ENCODE measurements at regions not wholly inside any gene's neighbourhood (a gene's known extent, or its start where the extent isn't known, plus 50 kb on each side); places are given as distances from the start of the nearest gene placed in this dataset.

- H3K36me3 ChIP-seq (ENCODE audit: control insufficient read depth, insufficient read depth, low read length): no peaks in the 10 kb centered on the region
- DNase-seq (ENCODE audit: low read depth in 4 of 6, low spot score in 6 of 6): no peak
- H3K9me3 ChIP-seq (ENCODE audit: control insufficient read depth, insufficient read depth, low read length): no peaks in the 10 kb centered on the region
- no peaks in the 10 kb centered on the region for H3K27me3 ChIP-seq (ENCODE audit: control insufficient read depth, insufficient read depth, low read length)
- H3K4me1 ChIP-seq (ENCODE audit: control insufficient read depth, insufficient read depth, low read length): peaks cover 10% of the 10 kb centered on the region
- H3K4me3 ChIP-seq (ENCODE audit: low read depth, low read length): no peak overlapping the region
- no peak overlapping the region for H3K27ac ChIP-seq (ENCODE audit: low read depth, low read length)
- 95% methylated on average over 3 of the region's 4 CpGs for WGBS (ENCODE audit: insufficient coverage)
Observed at GRCh38 chr3:13715961-13716360, 163.9 kb downstream of the WNT7A start.

- DNase-seq (ENCODE audit: low read depth in 4 of 6, low spot score in 6 of 6): no peak
- 96% methylated on average over 4 of the region's 4 CpGs for WGBS (ENCODE audit: insufficient coverage)
- Histone ChIP-seq H3K4me1 (ENCODE audit: control insufficient read depth, insufficient read depth, low read length) (peaks cover 10% of the 10 kb centered on the region), H3K4me3 (ENCODE audit: low read depth, low read length) (no peak overlapping the region), H3K27ac (ENCODE audit: low read depth, low read length) (no peak overlapping the region), H3K27me3 (ENCODE audit: control insufficient read depth, insufficient read depth, low read length) (no peaks in the 10 kb centered on the region), H3K36me3 (ENCODE audit: control insufficient read depth, insufficient read depth, low read length) (no peaks in the 10 kb centered on the region), H3K9me3 (ENCODE audit: control insufficient read depth, insufficient read depth, low read length) (no peaks in the 10 kb centered on the region)
Observed at GRCh38 chr3:13715167-13715954, 164.5 kb downstream of the WNT7A start.

GRCh38 chr3:13714251-13714916 lies 165.5 kb downstream of the FBLN2 start:
- Histone ChIP-seq H3K36me3 (ENCODE audit: control insufficient read depth, insufficient read depth, low read length) (no peaks in the 10 kb centered on the region), H3K4me1 (ENCODE audit: control insufficient read depth, insufficient read depth, low read length) (peaks cover 10% of the 10 kb centered on the region), H3K27ac (ENCODE audit: low read depth, low read length) (no peak overlapping the region), H3K9me3 (ENCODE audit: control insufficient read depth, insufficient read depth, low read length) (no peaks in the 10 kb centered on the region), H3K27me3 (ENCODE audit: control insufficient read depth, insufficient read depth, low read length) (no peaks in the 10 kb centered on the region), H3K4me3 (ENCODE audit: low read depth, low read length) (no peak overlapping the region)
- WGBS (ENCODE audit: insufficient coverage): 96% methylated on average over 7 of the region's 7 CpGs
- no peak for DNase-seq (ENCODE audit: low read depth in 4 of 6, low spot score in 6 of 6)

GRCh38 chr3:13713396-13713795 lies 164.5 kb downstream of the FBLN2 start:
- no peak for DNase-seq (ENCODE audit: low read depth in 4 of 6, low spot score in 6 of 6)
- Histone ChIP-seq H3K4me1 (ENCODE audit: control insufficient read depth, insufficient read depth, low read length) (peaks cover 7% of the 10 kb centered on the region), H3K9me3 (ENCODE audit: control insufficient read depth, insufficient read depth, low read length) (no peaks in the 10 kb centered on the region), H3K27me3 (ENCODE audit: control insufficient read depth, insufficient read depth, low read length) (no peaks in the 10 kb centered on the region), H3K4me3 (ENCODE audit: low read depth, low read length) (no peak overlapping the region), H3K36me3 (ENCODE audit: control insufficient read depth, insufficient read depth, low read length) (no peaks in the 10 kb centered on the region), H3K27ac (ENCODE audit: low read depth, low read length) (no peak overlapping the region)
- 93% methylated on average over 4 of the region's 4 CpGs for WGBS (ENCODE audit: insufficient coverage)

- H3K27me3 ChIP-seq (ENCODE audit: control insufficient read depth, insufficient read depth, low read length): no peaks in the 10 kb centered on the region
- no peak for DNase-seq (ENCODE audit: low read depth in 4 of 6, low spot score in 6 of 6)
- no peak overlapping the region for H3K4me3 ChIP-seq (ENCODE audit: low read depth, low read length)
- H3K36me3 ChIP-seq (ENCODE audit: control insufficient read depth, insufficient read depth, low read length): no peaks in the 10 kb centered on the region
- WGBS (ENCODE audit: insufficient coverage): 69% methylated on average over 3 of the region's 3 CpGs
- no peak overlapping the region for H3K27ac ChIP-seq (ENCODE audit: low read depth, low read length)
- H3K4me1 ChIP-seq (ENCODE audit: control insufficient read depth, insufficient read depth, low read length): peaks cover under 1% of the 10 kb centered on the region
- H3K9me3 ChIP-seq (ENCODE audit: control insufficient read depth, insufficient read depth, low read length): no peaks in the 10 kb centered on the region
Observed at GRCh38 chr3:13712682-13713180, 163.8 kb downstream of the FBLN2 start.

- H3K27me3 ChIP-seq (ENCODE audit: control insufficient read depth, insufficient read depth, low read length): no peaks in the 10 kb centered on the region
- H3K36me3 ChIP-seq (ENCODE audit: control insufficient read depth, insufficient read depth, low read length): no peaks in the 10 kb centered on the region
- 78% methylated on average over 7 of the region's 9 CpGs for WGBS (ENCODE audit: insufficient coverage)
- no peaks in the 10 kb centered on the region for H3K4me1 ChIP-seq (ENCODE audit: control insufficient read depth, insufficient read depth, low read length)
- no peak overlapping the region for H3K27ac ChIP-seq (ENCODE audit: low read depth, low read length)
- H3K9me3 ChIP-seq (ENCODE audit: control insufficient read depth, insufficient read depth, low read length): peaks cover 2% of the 10 kb centered on the region
- no peak for DNase-seq (ENCODE audit: low read depth in 4 of 6, low spot score in 6 of 6)
- H3K4me3 ChIP-seq (ENCODE audit: low read depth, low read length): no peak overlapping the region
Observed at GRCh38 chr3:13711911-13712650, 163.2 kb downstream of the FBLN2 start.

- DNase-seq (ENCODE audit: low read depth in 4 of 6, low spot score in 6 of 6): no peak
Observed at GRCh38 chr3:13710251-13710650, 161.3 kb downstream of the FBLN2 start.

GRCh38 chr3:13709706-13710105 lies 160.8 kb downstream of the FBLN2 start:
- WGBS (ENCODE audit: insufficient coverage): 92% methylated on average over 1 of the region's 1 CpG
- DNase-seq (ENCODE audit: low read depth in 4 of 6, low spot score in 6 of 6): no peak

More at GRCh38 chr3:13710251-13710650, 161.3 kb downstream of the FBLN2 start:
- Histone ChIP-seq H3K27ac (ENCODE audit: low read depth, low read length) (no peak overlapping the region), H3K36me3 (ENCODE audit: control insufficient read depth, insufficient read depth, low read length) (no peaks in the 10 kb centered on the region), H3K27me3 (ENCODE audit: control insufficient read depth, insufficient read depth, low read length) (no peaks in the 10 kb centered on the region), H3K4me3 (ENCODE audit: low read depth, low read length) (no peak overlapping the region), H3K9me3 (ENCODE audit: control insufficient read depth, insufficient read depth, low read length) (peaks cover 2% of the 10 kb centered on the region), H3K4me1 (ENCODE audit: control insufficient read depth, insufficient read depth, low read length) (no peaks in the 10 kb centered on the region)
- WGBS (ENCODE audit: insufficient coverage): 65% methylated on average over 3 of the region's 3 CpGs

GRCh38 chr3:13708871-13709595 lies 160.1 kb downstream of the FBLN2 start:
- H3K27me3 ChIP-seq (ENCODE audit: control insufficient read depth, insufficient read depth, low read length): no peaks in the 10 kb centered on the region
- H3K4me3 ChIP-seq (ENCODE audit: low read depth, low read length): no peak overlapping the region
- DNase-seq (ENCODE audit: low read depth in 4 of 6, low spot score in 6 of 6): no peak
- 95% methylated on average over 6 of the region's 6 CpGs for WGBS (ENCODE audit: insufficient coverage)
- H3K36me3 ChIP-seq (ENCODE audit: control insufficient read depth, insufficient read depth, low read length): no peaks in the 10 kb centered on the region
- H3K4me1 ChIP-seq (ENCODE audit: control insufficient read depth, insufficient read depth, low read length): no peaks in the 10 kb centered on the region
- H3K9me3 ChIP-seq (ENCODE audit: control insufficient read depth, insufficient read depth, low read length): peaks cover 2% of the 10 kb centered on the region
- no peak overlapping the region for H3K27ac ChIP-seq (ENCODE audit: low read depth, low read length)

More at GRCh38 chr3:13709706-13710105, 160.8 kb downstream of the FBLN2 start:
- Histone ChIP-seq H3K27ac (ENCODE audit: low read depth, low read length) (no peak overlapping the region), H3K4me3 (ENCODE audit: low read depth, low read length) (no peak overlapping the region), H3K9me3 (ENCODE audit: control insufficient read depth, insufficient read depth, low read length) (peaks cover 2% of the 10 kb centered on the region), H3K36me3 (ENCODE audit: control insufficient read depth, insufficient read depth, low read length) (no peaks in the 10 kb centered on the region), H3K27me3 (ENCODE audit: control insufficient read depth, insufficient read depth, low read length) (no peaks in the 10 kb centered on the region), H3K4me1 (ENCODE audit: control insufficient read depth, insufficient read depth, low read length) (no peaks in the 10 kb centered on the region)
